ENCODE measurements at regions not wholly inside any gene's neighbourhood (a gene's known extent, or its start where the extent isn't known, plus 50 kb on each side); places are given as distances from the start of the nearest gene placed in this dataset.
A peak's percentile ranks its signal among the peaks of the same experiment; 100 is the strongest.

GRCh38 chr2:157160111-157160510, 97.4 kb upstream of the GALNT5 start:
- ATAC-seq (peak; percentile 78), DNase-seq (peak; percentile 28 to 46)
- intact Hi-C loops (cut with DNase I, micrococcal nuclease), result no loop called here

- intact Hi-C loops (cut with DNase I, micrococcal nuclease), result no loop called here
- no peak for DNase-seq
- ATAC-seq, result no peak
Observed at GRCh38 chr2:157164370-157164769, 93.1 kb upstream of the GALNT5 start.

GRCh38 chr2:157164891-157165290, 92.6 kb upstream of the GALNT5 start:
- intact Hi-C loops (cut with DNase I, micrococcal nuclease), result no loop called here
- DNase-seq (no peak), ATAC-seq (no peak)

- intact Hi-C loops (cut with DNase I, micrococcal nuclease), result no loop called here
- ATAC-seq (no peak), DNase-seq (no peak)
Observed at GRCh38 chr2:157168501-157168900, 89.0 kb upstream of the GALNT5 start.

- intact Hi-C loops (cut with DNase I, micrococcal nuclease), result no loop called here
- no peak for DNase-seq
Observed at GRCh38 chr2:157169889-157170288, 87.6 kb upstream of the GALNT5 start.

GRCh38 chr2:157170299-157170698, 87.2 kb upstream of the GALNT5 start:
- intact Hi-C loops (cut with DNase I, micrococcal nuclease), result no loop called here
- ATAC-seq (no peak), DNase-seq (no peak)

More at GRCh38 chr2:157169889-157170288, 87.6 kb upstream of the GALNT5 start:
- no peak for ATAC-seq

- intact Hi-C loops (cut with DNase I, micrococcal nuclease), result no loop called here
- DNase-seq, result no peak
- ATAC-seq, result no peak
Observed at GRCh38 chr2:157172239-157172638, 85.3 kb upstream of the GALNT5 start.

- ATAC-seq (no peak), DNase-seq (no peak)
- intact Hi-C loops (cut with DNase I, micrococcal nuclease), result no loop called here
Observed at GRCh38 chr2:157172866-157173578, 84.5 kb upstream of the GALNT5 start.

GRCh38 chr2:157173740-157174184, 83.7 kb upstream of the GALNT5 start:
- no peak for ATAC-seq
- no peak for DNase-seq
- intact Hi-C loops (cut with DNase I, micrococcal nuclease), result no loop called here

- intact Hi-C loops (cut with DNase I, micrococcal nuclease), result no loop called here
- ATAC-seq (no peak), DNase-seq (no peak)
Observed at GRCh38 chr2:157174321-157174720, 83.2 kb upstream of the GALNT5 start.

- no peak for ATAC-seq
- DNase-seq, result no peak
- intact Hi-C loops (cut with DNase I, micrococcal nuclease), result no loop called here
Observed at GRCh38 chr2:157176602-157177001, 80.9 kb upstream of the GALNT5 start.

GRCh38 chr2:157178874-157179273, 78.6 kb upstream of the GALNT5 start:
- intact Hi-C loops (cut with DNase I, micrococcal nuclease), result no loop called here
- no peak for ATAC-seq
- no peak for DNase-seq

GRCh38 chr2:157179324-157180105, 78.0 kb upstream of the GALNT5 start:
- DNase-seq, result no peak
- no peak for ATAC-seq
- intact Hi-C loops (cut with DNase I, micrococcal nuclease), result no loop called here

- intact Hi-C loops (cut with DNase I, micrococcal nuclease), result no loop called here
- no peak for DNase-seq
- ATAC-seq, result no peak
Observed at GRCh38 chr2:157180359-157180758, 77.1 kb upstream of the GALNT5 start.

GRCh38 chr2:157181234-157181633, 76.3 kb upstream of the GALNT5 start:
- ATAC-seq, result no peak
- intact Hi-C loops (cut with DNase I, micrococcal nuclease), result no loop called here

GRCh38 chr2:157182204-157182709, 75.2 kb upstream of the GALNT5 start:
- no peak for ATAC-seq
- intact Hi-C loops (cut with DNase I, micrococcal nuclease), result no loop called here
- no peak for DNase-seq

More at GRCh38 chr2:157181234-157181633, 76.3 kb upstream of the GALNT5 start:
- DNase-seq, result no peak

- intact Hi-C loops (cut with DNase I, micrococcal nuclease), result no loop called here
- ATAC-seq (no peak), DNase-seq (no peak)
Observed at GRCh38 chr2:157182834-157183396, 74.6 kb upstream of the GALNT5 start.

GRCh38 chr2:157184161-157184895, 73.2 kb upstream of the GALNT5 start:
- ATAC-seq (no peak), DNase-seq (no peak)
- intact Hi-C loops (cut with DNase I, micrococcal nuclease), result no loop called here
